Right cardiac atrium (tissue), 5 donors: ENCODE measurements at regions not wholly inside any gene's neighbourhood (a gene's known extent, or its start where the extent isn't known, plus 50 kb on each side); places are given as distances from the start of the nearest gene placed in this dataset.
"Not testable (repeated sequence)": the region's sequence is repeated elsewhere in the genome, so short reads cannot be mapped to it uniquely, and the experiment has no call there.

Experiments
- ATAC-seq, 2 donors: fragments of 200-7000 bp; cut with Tn5 transposase; one replicate each; pipeline versions ENCODE4 v1.8.0 to v1.9.1; 2020; ENCODE audit warnings: moderate library complexity in 2 of 2, mild to moderate bottlenecking in 1 of 2
- DNase-seq, 3 donors: peaks; one replicate each; pipeline ENCODE4 v3.0.0-alpha.2; 2020
- H3K27ac ChIP-seq: one replicate; pipeline ENCODE4 v1.5.1; 2013; ENCODE audit warnings: mild to moderate bottlenecking, low read length, control low read depth, moderate library complexity
- H3K27me3 ChIP-seq: one replicate; pipeline ENCODE4 v1.6.1; 2013; ENCODE audit not compliant: control insufficient read depth, insufficient read depth
- H3K4me1 ChIP-seq: one replicate; pipeline ENCODE4 v1.6.1; 2013; ENCODE audit warnings: low read length; ENCODE audit not compliant: control insufficient read depth, insufficient read depth
- H3K4me3 ChIP-seq: one replicate; pipeline ENCODE4 v1.5.1; 2013; ENCODE audit warnings: low read length, control low read depth
- H3K9me3 ChIP-seq: one replicate; pipeline ENCODE4 v1.6.1; 2013; ENCODE audit warnings: low read length; ENCODE audit not compliant: control insufficient read depth
- WGBS: extraction: QIAGEN DNeasy Blood & Tissue Kit; methylation state at CpG from one replicate; pipeline ENCODE4 v1.1.7; 2013; 5-methylcytosine and 5-hydroxymethylcytosine counted together
- intact Hi-C, 4 donors: fragments of 100-400 bp; cut with DNase I; formaldehyde crosslinking; loops; one replicate each; pipeline versions ENCODE4 v1.11.0 to v1.14.0; 2022 to 2023
- donor health status: healthy with polysubstance abuse.
- donor health status: DM: no; HTN: yes; CAD: no.
- donor health status: DM: no; HTN: no; CAD: no.
- donor health status: DM: no; HTN: yes; CAD: no; lungs with severe emphysema.
- donor health status: DM: yes; HTN: yes; CAD: no.

DNA sequence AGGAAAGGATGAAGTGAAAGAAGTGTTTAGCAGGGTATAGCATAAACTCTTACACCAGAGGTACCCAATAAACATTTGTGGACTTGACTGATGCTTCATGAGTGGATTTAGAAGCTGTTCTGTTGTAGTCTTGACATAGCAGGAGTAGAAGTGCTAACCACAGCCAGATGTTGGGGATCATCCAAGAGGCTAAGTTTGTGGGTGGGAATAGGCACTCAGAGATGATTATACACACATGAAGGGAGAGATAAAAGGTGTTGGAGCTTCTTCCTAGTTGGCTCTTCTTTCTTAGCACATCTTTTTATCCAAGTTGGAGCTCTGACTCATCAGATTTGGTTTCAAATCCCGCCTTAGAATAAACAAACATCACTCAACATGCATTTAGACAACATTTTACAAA is 166.7 kb upstream of the E2F7 start:
- no peak for DNase-seq
- Histone ChIP-seq H3K9me3 (no peaks in the 10 kb centered on the region), H3K4me3 (no peak overlapping the region), H3K27ac (no peak overlapping the region), H3K27me3 (no peaks in the 10 kb centered on the region), H3K4me1 (no peaks in the 10 kb centered on the region)
- peak; percentile 34 to 49 for ATAC-seq
- WGBS: 58% methylated on average over 1 of the region's 1 CpG
- intact Hi-C loops: no loop called here

- WGBS: 21% methylated on average over 5 of the region's 5 CpGs
- no peak overlapping the region for H3K4me3 ChIP-seq
- H3K27me3 ChIP-seq: no peaks in the 10 kb centered on the region
- no peaks in the 10 kb centered on the region for H3K9me3 ChIP-seq
- no peaks in the 10 kb centered on the region for H3K4me1 ChIP-seq
- intact Hi-C loops: no loop called here
- DNase-seq (peak; percentile 88 to 97 (median 91)), ATAC-seq (peak; percentile 93 to 94)
- no peak overlapping the region for H3K27ac ChIP-seq
Measured at GRCh38 chr12:77231501-77231918, 166.1 kb upstream of the E2F7 start.

- 24% methylated on average over 6 of the region's 6 CpGs for WGBS
- Histone ChIP-seq H3K27ac (no peak overlapping the region), H3K27me3 (no peaks in the 10 kb centered on the region), H3K9me3 (no peaks in the 10 kb centered on the region), H3K4me3 (no peak overlapping the region), H3K4me1 (no peaks in the 10 kb centered on the region)
- DNase-seq (no peak), ATAC-seq (peak; percentile 54 to 56)
- intact Hi-C loops: no loop called here
Measured at GRCh38 chr12:77229640-77230442, 164.5 kb upstream of the E2F7 start.

- intact Hi-C loops: no loop called here
- ATAC-seq: no peak
- Histone ChIP-seq H3K9me3 (no peaks in the 10 kb centered on the region), H3K4me1 (no peaks in the 10 kb centered on the region), H3K27me3 (no peaks in the 10 kb centered on the region), H3K4me3 (no peak overlapping the region), H3K27ac (no peak overlapping the region)
- DNase-seq: no peak
- WGBS: 93% methylated on average over 1 of the region's 1 CpG
Measured at GRCh38 chr12:77228376-77228775, 163.0 kb upstream of the E2F7 start.

DNA sequence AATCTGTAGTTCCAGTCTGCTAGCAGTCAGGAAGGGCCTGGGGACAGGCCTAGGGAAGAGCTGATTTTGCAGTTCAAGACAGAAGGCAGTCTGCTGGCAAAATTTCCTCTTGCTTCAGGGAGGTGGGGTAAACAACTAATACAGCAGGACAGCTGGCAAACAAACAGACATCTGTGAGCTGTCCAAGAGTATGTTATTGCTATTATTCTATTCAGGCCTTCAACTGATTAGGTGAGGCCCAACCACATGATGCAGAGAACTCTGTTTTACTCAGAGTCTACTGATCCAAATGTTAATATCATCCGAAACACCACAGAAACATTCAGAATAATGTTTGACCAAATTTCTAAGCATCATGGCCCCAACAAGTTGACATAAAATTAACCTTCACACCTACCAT is 161.0 kb upstream of the E2F7 start:
- intact Hi-C loops: no loop called here
- H3K9me3 ChIP-seq: no peaks in the 10 kb centered on the region
- no peaks in the 10 kb centered on the region for H3K4me1 ChIP-seq
- WGBS: 97% methylated on average over 1 of the region's 1 CpG
- H3K27ac ChIP-seq: no peak overlapping the region
- no peak for DNase-seq
- no peak for ATAC-seq
- H3K27me3 ChIP-seq: no peaks in the 10 kb centered on the region
- H3K4me3 ChIP-seq: no peak overlapping the region

- no peak overlapping the region for H3K27ac ChIP-seq
- no peaks in the 10 kb centered on the region for H3K27me3 ChIP-seq
- DNase-seq (no peak), ATAC-seq (no peak)
- H3K4me3 ChIP-seq: no peak overlapping the region
- H3K9me3 ChIP-seq: no peaks in the 10 kb centered on the region
- no peaks in the 10 kb centered on the region for H3K4me1 ChIP-seq
- intact Hi-C loops: no loop called here
- WGBS: 94% methylated on average over 4 of the region's 4 CpGs
Measured at GRCh38 chr12:77225373-77225772, 160.0 kb upstream of the E2F7 start.

DNA sequence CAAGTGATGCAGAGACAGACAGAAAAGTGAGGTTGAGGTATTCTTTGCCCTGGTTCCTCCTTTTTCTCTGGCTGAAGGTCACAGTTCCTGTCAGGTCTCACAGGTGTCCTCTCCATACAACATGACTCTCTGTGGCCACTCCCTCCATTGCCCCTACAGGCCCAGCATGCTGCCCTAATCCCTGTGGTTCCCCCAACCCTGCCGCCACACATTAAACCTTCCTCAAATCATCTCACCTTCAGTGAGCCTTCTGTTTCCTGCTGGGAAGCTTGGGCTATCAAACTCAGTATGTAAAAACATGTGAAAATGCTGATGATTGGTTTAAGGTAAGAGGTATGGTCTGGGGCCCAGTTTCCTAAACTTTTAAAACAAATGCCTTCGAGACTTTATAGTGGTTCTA is 159.0 kb upstream of the E2F7 start:
- Histone ChIP-seq H3K4me1 (no peaks in the 10 kb centered on the region), H3K4me3 (no peak overlapping the region), H3K9me3 (no peaks in the 10 kb centered on the region), H3K27me3 (no peaks in the 10 kb centered on the region), H3K27ac (no peak overlapping the region)
- ATAC-seq (no peak), DNase-seq (no peak)
- WGBS: 76% methylated on average over 2 of the region's 2 CpGs
- intact Hi-C loops: no loop called here

DNA sequence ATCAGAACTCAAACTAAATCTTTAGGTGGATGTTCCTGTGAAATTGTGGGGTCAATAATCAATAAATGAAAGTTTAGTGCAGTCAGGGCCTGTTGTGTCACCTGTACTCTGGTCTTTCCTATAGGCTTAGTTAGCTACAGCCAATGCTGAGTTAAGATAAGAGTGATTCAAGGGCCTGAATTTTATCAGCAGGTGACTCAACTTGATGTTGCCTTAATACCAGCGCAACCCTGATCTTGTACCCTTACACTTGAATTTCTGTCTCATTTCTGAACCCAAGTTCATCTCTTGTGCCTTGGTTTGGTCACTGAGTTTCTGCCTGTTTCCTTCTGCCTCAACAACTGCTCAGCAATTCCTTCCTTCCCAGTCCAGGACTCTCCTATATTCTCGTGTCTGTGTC is 157.0 kb upstream of the E2F7 start:
- no peaks in the 10 kb centered on the region for H3K27me3 ChIP-seq
- H3K4me1 ChIP-seq: no peaks in the 10 kb centered on the region
- WGBS: 91% methylated on average over 2 of the region's 2 CpGs
- H3K4me3 ChIP-seq: no peak overlapping the region
- no peaks in the 10 kb centered on the region for H3K9me3 ChIP-seq
- intact Hi-C loops: no loop called here
- no peak overlapping the region for H3K27ac ChIP-seq
- ATAC-seq (no peak), DNase-seq (no peak)

DNA sequence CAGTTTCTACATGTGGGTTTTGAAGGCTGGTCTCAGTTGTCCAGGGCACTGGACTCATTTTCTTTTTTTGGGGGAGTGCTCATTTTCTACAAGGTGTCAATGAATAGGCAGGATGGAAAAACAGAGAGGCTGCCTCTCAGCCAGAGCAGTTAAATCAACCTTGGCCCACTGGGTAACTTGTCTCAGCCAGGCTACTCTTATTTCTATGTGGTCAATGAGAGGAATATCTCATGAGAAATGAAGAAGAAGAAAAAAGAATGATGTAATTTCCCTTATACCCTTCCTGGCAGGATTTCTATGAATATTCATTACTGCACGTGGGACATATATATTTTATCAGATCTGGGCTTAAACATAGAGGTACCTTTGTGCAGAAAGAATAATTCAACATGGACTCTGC is 155.2 kb upstream of the E2F7 start:
- 33% methylated on average over 1 of the region's 1 CpG for WGBS
- Histone ChIP-seq H3K4me1 (no peaks in the 10 kb centered on the region), H3K27ac (no peak overlapping the region), H3K9me3 (no peaks in the 10 kb centered on the region), H3K27me3 (no peaks in the 10 kb centered on the region), H3K4me3 (no peak overlapping the region)
- intact Hi-C loops: no loop called here
- DNase-seq (no peak), ATAC-seq (no peak)

- Histone ChIP-seq H3K4me1 (no peaks in the 10 kb centered on the region), H3K4me3 (no peak overlapping the region), H3K9me3 (no peaks in the 10 kb centered on the region), H3K27ac (no peak overlapping the region), H3K27me3 (no peaks in the 10 kb centered on the region)
- intact Hi-C loops: no loop called here
- 91% methylated on average over 7 of the region's 7 CpGs for WGBS
- DNase-seq: no peak
- ATAC-seq: no peak
Measured at GRCh38 chr12:77218278-77218677, 152.9 kb upstream of the E2F7 start.

GRCh38 chr12:77216136-77216535 is 150.8 kb upstream of the E2F7 start:
- 87% methylated on average over 2 of the region's 2 CpGs for WGBS

DNA sequence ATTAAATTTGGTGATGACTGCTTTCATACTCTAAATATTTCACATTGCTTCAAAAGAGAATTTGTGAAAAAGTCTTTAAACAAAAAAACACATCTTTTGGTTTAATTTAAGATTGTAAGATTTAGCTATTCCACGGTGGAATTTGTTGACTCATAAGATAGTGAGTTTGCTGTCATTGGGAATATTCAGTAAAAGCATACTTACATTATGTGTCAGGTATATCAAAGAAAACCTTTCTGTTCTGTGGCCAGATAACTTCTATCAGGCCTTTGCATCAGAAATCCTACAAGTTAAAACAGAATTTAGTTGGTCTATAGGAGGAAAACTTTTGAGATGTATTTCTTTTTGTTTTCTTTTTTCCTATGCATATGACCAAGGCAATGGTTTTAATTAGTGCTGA is 148.8 kb upstream of the E2F7 start:
- 78% methylated on average over 1 of the region's 1 CpG for WGBS
- no peak for ATAC-seq
- DNase-seq: no peak
- Histone ChIP-seq H3K27me3 (no peaks in the 10 kb centered on the region), H3K9me3 (no peaks in the 10 kb centered on the region), H3K4me1 (no peaks in the 10 kb centered on the region), H3K27ac (no peak overlapping the region), H3K4me3 (no peak overlapping the region)
- intact Hi-C loops: no loop called here

More at GRCh38 chr12:77216136-77216535, 150.8 kb upstream of the E2F7 start:
- DNase-seq, H3K9me3 ChIP-seq, intact Hi-C loops, H3K27ac ChIP-seq, ATAC-seq, H3K4me3 ChIP-seq, H3K4me1 ChIP-seq, H3K27me3 ChIP-seq: not testable (repeated sequence)
